GM12872 (cell line): ENCODE measurements at regions not wholly inside any gene's neighbourhood (a gene's known extent, or its start where the extent isn't known, plus 50 kb on each side); places are given as distances from the start of the nearest gene placed in this dataset.

Experiments
- TF ChIP-seq, protein P1 (sequence below): IDR thresholded peaks from 3 replicates; pipeline ENCODE4 v1.5.1; 2011; ENCODE audit warnings: low read depth, mild to moderate bottlenecking, low read length, moderate library complexity; ENCODE audit not compliant: insufficient read depth

DNA sequence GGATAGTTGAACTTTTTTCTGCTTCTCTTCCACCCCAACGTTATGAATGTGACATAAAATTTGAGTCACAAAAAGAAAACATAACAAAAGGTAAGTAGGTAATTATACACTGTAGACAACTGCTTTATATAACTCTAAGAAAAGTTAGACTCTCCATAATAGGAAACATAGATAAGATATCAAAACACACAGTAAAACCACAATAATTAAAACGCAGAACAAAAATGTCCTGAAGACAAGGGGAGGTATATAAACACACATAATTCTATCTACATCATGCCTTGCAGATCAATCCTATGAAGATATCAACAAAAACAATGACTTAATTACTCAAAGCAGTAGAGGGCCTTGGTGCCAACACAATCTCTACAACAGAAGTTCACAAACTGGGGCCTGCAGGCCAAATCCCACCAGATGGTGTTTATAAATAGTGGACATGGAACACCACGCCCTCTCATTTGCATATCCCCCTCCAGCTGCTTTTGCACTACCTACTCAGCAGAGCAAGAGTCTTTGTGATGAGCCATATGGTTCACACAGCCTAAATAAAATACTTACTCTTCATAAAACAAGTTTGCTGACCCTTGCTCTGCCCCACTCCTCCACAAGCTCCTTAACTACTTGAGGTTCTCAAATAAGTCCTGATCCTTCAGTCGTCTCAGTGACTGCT, 254.7 kb downstream of the KLF12 start:
- TF ChIP-seq, protein P1, sequence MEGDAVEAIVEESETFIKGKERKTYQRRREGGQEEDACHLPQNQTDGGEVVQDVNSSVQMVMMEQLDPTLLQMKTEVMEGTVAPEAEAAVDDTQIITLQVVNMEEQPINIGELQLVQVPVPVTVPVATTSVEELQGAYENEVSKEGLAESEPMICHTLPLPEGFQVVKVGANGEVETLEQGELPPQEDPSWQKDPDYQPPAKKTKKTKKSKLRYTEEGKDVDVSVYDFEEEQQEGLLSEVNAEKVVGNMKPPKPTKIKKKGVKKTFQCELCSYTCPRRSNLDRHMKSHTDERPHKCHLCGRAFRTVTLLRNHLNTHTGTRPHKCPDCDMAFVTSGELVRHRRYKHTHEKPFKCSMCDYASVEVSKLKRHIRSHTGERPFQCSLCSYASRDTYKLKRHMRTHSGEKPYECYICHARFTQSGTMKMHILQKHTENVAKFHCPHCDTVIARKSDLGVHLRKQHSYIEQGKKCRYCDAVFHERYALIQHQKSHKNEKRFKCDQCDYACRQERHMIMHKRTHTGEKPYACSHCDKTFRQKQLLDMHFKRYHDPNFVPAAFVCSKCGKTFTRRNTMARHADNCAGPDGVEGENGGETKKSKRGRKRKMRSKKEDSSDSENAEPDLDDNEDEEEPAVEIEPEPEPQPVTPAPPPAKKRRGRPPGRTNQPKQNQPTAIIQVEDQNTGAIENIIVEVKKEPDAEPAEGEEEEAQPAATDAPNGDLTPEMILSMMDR: no peak

DNA sequence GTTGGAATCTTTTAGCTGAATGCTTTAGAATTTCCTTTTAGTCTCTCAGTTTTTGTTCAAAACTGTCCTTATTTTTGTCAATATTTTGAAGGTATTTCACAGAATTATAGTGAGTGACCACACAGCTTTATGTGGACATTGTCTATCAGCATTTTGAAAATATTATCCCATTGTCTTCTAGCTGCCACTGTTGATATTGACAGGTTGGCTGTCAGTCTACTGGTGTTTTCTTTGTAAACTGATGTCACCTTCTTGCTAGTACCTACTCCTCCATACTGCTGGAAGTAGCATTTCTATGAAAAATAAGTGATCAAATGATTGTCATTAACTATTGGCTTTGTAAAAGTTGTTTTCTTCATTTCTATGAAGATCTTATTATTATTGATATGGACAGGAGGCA, 256.8 kb downstream of the KLF12 start:
- TF ChIP-seq, protein P1: no peak

DNA sequence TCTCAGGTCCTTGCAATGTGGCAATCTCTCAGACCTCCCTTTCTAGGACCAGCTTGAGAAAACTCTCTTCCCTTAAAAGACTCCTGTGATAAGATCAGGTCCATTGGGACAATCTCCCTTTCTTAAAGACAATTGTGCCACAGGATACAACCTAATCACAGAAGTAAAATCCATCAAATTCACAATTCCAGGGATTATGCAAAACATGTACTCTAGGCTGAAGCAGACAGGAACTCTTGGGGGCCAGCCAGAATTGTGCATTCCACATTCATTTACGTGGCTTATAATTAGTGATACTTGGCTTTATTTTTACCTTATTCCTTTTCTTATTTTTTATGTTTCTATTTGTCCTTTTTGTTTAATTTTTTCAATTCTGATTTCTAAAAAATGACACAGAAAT, 257.9 kb downstream of the KLF12 start:
- TF ChIP-seq, protein P1: no peak

DNA sequence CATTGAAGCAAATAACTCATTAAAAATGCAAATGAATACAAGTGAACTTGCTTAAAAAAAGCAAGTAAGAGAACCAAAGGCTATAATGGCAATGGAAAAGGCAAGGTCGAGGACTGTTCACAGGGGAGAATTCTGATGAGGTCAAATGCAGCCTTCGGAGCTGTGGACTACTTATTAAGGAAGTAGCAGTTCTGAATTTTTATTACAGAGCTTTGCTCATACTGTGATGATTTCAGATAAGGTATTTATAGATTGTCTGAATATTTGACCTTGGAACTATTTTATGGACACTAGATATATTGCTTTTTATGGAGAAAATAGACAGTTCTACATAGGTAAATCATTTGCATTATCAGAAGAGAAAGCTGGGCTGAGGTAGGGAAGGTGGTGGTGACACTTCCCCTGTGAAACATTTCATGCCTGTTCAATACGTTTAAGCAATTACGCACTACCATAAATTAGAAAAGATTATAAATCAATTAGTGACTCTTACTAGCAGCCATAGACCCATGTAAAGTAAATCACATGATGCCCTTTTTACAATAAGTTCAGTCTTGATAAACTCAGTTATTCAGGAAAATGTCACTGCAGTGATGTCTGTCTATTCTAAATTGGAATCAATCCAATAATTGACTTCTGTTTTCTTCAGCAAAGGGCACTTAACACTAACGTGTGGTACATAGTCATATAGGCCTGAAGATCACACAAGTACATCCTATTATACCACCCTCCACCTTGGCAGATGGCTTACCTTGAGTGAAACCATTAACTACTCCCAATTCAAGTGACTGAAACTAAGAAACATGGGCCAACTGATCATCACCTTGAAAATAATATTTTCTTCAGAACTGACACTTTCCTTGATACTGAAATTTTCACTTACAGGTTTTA, 260.0 kb downstream of the KLF12 start:
- TF ChIP-seq, protein P1: no peak

DNA sequence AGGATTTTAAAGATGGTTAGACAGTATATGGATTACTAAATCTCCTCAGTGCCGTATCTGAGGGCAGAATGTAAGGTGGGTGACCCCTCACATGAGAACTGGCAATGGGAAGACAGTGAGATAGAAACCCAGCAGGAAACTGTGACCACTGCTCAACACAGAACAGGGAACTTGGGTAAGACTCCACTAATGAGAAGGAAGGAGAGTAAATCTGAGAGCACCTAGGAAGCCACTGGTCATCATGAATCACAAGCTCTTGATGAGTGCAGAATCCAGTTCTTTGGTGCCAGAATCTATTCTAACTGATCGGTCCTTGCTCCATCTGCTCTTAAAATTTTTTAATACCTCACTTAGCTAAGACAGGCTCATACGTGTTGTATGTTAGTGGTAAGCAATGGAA, 261.8 kb downstream of the KLF12 start:
- TF ChIP-seq, protein P1: no peak

DNA sequence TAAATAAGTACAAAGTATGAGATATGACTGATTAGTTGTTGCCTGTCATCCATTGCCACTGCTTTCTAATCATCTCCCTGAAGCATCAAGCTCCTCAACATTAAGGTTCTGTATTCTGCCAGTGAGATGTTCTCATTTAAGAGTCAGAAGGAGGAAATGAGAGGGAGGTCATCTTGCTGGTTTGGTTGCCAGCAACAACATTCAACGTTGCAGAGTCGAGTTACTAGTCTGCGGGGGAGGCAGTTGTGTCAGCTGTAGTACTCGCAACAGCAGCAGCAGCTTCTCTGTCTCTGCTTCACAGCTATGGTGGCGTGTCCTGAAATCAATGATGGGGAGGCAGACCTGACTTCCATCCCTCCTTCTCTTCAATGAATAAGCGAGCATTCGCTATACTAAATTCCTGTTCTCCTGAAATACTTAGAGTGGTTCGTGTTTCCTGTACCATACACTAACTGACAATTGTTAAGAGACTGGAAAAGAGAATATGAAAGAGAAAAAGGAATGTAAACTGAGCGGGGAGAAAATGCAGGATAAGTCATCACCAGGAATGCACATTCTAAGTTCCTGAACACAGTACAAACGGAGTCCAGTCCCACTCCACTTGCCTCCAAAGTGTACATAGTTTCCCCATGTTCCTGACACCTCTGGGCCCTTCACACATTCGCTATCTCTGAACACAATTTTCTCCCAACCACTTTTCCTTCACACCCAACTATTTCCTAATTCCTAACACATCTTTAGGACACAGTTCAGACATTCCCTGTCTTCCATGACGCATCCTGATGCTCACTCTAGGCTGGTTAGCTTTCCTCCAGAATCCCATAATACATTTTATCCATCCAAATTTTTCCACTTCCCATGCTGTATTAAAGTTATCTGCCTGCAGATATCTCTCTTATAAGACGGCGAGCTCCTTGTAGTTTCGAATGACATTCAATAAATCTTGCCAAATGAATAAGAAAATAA, 263.0 kb downstream of the KLF12 start:
- TF ChIP-seq, protein P1: no peak

DNA sequence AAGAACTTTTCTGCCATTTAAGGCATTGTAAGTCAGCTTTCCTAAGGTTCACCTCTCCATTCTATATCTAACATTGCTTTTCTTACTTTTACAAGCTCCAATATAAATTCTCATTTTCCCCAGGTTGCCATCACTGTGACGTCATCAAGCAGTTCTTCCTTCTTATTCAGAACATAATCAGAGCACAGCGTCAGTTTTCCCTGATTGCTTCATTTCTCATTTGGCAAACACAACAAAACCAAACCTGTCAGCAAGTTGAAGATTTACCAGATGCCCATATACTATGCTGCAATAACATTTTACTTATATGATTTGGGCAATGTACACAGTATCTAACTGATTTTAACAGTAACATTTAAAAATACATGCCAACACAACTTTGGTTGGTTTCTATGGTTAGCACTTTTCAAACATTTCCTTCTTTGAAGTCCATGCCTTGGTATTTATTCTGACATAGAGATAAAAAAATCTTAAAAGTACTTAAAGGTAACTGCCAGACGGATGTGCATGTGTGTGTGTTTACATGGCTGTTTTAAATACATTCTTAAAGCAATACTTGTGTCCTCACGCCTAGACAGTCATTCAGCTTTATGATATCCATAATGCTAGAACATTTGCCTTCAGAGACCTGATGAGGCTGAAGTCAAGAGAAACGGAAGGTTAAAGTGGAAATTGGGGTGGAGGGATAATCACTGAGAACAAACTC, 264.0 kb downstream of the KLF12 start:
- TF ChIP-seq, protein P1: no peak
